H1 (cell line): ENCODE measurements at regions not wholly inside any gene's neighbourhood (a gene's known extent, or its start where the extent isn't known, plus 50 kb on each side); places are given as distances from the start of the nearest gene placed in this dataset.

Experiments used
- BCL11A ChIP-seq, 2 experiments: IDR thresholded peaks; one replicate each; pipeline ENCODE4 v1.6.1; 2011; ENCODE audit warnings: low read depth in 2 of 2, low read length in 2 of 2, mild to moderate bottlenecking in 2 of 2
- CEBPB ChIP-seq: IDR thresholded peaks from 2 replicates; pipeline ENCODE4 v1.6.1; 2012; ENCODE audit warnings: low read depth, low read length
- CREB1 ChIP-seq: IDR thresholded peaks from 2 replicates; pipeline ENCODE4 v1.6.1; 2012; ENCODE audit warnings: inconsistent platforms
- EZH2 ChIP-seq: fragments of 200-600 bp; sonication (generic); IDR thresholded peaks from 2 replicates; pipeline ENCODE4 v1.7.1; 2012; ENCODE audit warnings: low read depth, mild to moderate bottlenecking, moderate library complexity, low read length, inconsistent platforms; ENCODE audit not compliant: severe bottlenecking
- GABPA ChIP-seq: IDR thresholded peaks from 2 replicates; pipeline ENCODE4 v1.6.1; 2011; ENCODE audit warnings: mild to moderate bottlenecking, low read length, moderate library complexity, borderline replicate concordance; ENCODE audit not compliant: insufficient read depth
- HDAC2 ChIP-seq, 2 experiments: fragments of 300-600 bp in 1 of 2; sonication (generic) in 1 of 2; IDR thresholded peaks; 2 replicates each; pipeline ENCODE4 v1.6.1; 2011 to 2012; ENCODE audit warnings: low read depth in 2 of 2, low read length in 2 of 2, mild to moderate bottlenecking in 2 of 2, moderate library complexity in 2 of 2, borderline replicate concordance in 1 of 2, inconsistent platforms in 1 of 2
- NANOG ChIP-seq: IDR thresholded peaks from 2 replicates; pipeline ENCODE4 v1.6.1; 2011; ENCODE audit warnings: low read length, low read depth, mild to moderate bottlenecking, inconsistent platforms; ENCODE audit not compliant: insufficient read depth, poor library complexity, severe bottlenecking
- POLR2AphosphoS5 ChIP-seq: IDR thresholded peaks from 2 replicates; pipeline ENCODE4 v1.6.1; 2011; ENCODE audit warnings: low read depth, low read length
- SP1 ChIP-seq: IDR thresholded peaks from 2 replicates; pipeline ENCODE4 v1.6.1; 2011; ENCODE audit warnings: low read depth, low read length
- TBP ChIP-seq: IDR thresholded peaks from 2 replicates; pipeline ENCODE4 v1.6.1; 2011; ENCODE audit warnings: low read depth, low read length, improper control_type of control experiment
- YY1 ChIP-seq: IDR thresholded peaks from 2 replicates; pipeline ENCODE4 v1.6.1; 2011; ENCODE audit warnings: low read depth, mild to moderate bottlenecking, low read length
- TF ChIP-seq, protein P1 (sequence below): fragments of 300-600 bp; sonication (generic); IDR thresholded peaks from 2 replicates; pipeline ENCODE4 v1.7.1; 2012; ENCODE audit warnings: low read length, moderate library complexity, mild to moderate bottlenecking, inconsistent platforms; ENCODE audit not compliant: insufficient replicate concordance

- TF ChIP-seq, protein P1, sequence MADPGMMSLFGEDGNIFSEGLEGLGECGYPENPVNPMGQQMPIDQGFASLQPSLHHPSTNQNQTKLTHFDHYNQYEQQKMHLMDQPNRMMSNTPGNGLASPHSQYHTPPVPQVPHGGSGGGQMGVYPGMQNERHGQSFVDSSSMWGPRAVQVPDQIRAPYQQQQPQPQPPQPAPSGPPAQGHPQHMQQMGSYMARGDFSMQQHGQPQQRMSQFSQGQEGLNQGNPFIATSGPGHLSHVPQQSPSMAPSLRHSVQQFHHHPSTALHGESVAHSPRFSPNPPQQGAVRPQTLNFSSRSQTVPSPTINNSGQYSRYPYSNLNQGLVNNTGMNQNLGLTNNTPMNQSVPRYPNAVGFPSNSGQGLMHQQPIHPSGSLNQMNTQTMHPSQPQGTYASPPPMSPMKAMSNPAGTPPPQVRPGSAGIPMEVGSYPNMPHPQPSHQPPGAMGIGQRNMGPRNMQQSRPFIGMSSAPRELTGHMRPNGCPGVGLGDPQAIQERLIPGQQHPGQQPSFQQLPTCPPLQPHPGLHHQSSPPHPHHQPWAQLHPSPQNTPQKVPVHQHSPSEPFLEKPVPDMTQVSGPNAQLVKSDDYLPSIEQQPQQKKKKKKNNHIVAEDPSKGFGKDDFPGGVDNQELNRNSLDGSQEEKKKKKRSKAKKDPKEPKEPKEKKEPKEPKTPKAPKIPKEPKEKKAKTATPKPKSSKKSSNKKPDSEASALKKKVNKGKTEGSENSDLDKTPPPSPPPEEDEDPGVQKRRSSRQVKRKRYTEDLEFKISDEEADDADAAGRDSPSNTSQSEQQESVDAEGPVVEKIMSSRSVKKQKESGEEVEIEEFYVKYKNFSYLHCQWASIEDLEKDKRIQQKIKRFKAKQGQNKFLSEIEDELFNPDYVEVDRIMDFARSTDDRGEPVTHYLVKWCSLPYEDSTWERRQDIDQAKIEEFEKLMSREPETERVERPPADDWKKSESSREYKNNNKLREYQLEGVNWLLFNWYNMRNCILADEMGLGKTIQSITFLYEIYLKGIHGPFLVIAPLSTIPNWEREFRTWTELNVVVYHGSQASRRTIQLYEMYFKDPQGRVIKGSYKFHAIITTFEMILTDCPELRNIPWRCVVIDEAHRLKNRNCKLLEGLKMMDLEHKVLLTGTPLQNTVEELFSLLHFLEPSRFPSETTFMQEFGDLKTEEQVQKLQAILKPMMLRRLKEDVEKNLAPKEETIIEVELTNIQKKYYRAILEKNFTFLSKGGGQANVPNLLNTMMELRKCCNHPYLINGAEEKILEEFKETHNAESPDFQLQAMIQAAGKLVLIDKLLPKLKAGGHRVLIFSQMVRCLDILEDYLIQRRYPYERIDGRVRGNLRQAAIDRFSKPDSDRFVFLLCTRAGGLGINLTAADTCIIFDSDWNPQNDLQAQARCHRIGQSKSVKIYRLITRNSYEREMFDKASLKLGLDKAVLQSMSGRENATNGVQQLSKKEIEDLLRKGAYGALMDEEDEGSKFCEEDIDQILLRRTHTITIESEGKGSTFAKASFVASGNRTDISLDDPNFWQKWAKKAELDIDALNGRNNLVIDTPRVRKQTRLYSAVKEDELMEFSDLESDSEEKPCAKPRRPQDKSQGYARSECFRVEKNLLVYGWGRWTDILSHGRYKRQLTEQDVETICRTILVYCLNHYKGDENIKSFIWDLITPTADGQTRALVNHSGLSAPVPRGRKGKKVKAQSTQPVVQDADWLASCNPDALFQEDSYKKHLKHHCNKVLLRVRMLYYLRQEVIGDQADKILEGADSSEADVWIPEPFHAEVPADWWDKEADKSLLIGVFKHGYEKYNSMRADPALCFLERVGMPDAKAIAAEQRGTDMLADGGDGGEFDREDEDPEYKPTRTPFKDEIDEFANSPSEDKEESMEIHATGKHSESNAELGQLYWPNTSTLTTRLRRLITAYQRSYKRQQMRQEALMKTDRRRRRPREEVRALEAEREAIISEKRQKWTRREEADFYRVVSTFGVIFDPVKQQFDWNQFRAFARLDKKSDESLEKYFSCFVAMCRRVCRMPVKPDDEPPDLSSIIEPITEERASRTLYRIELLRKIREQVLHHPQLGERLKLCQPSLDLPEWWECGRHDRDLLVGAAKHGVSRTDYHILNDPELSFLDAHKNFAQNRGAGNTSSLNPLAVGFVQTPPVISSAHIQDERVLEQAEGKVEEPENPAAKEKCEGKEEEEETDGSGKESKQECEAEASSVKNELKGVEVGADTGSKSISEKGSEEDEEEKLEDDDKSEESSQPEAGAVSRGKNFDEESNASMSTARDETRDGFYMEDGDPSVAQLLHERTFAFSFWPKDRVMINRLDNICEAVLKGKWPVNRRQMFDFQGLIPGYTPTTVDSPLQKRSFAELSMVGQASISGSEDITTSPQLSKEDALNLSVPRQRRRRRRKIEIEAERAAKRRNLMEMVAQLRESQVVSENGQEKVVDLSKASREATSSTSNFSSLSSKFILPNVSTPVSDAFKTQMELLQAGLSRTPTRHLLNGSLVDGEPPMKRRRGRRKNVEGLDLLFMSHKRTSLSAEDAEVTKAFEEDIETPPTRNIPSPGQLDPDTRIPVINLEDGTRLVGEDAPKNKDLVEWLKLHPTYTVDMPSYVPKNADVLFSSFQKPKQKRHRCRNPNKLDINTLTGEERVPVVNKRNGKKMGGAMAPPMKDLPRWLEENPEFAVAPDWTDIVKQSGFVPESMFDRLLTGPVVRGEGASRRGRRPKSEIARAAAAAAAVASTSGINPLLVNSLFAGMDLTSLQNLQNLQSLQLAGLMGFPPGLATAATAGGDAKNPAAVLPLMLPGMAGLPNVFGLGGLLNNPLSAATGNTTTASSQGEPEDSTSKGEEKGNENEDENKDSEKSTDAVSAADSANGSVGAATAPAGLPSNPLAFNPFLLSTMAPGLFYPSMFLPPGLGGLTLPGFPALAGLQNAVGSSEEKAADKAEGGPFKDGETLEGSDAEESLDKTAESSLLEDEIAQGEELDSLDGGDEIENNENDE: no peak
- TF ChIP-seq CREB1 (no peak), CEBPB (no peak), POLR2AphosphoS5 (no peak), TBP (no peak), EZH2 (no peak), BCL11A (IDR thresholded peaks at IDR 0.05; ENCODE audit: low read depth in 2 of 2, low read length in 2 of 2) (no peak), NANOG (no peak), YY1 (no peak), SP1 (no peak), GABPA (no peak), HDAC2 (IDR thresholded peaks at IDR 0.05; ENCODE audit: borderline replicate concordance in 1 of 2, low read depth in 2 of 2, low read length in 2 of 2) (no peak)
These were observed 139.4 kb downstream of the BMS1 start (continued) for GRCh38 chr10:42921951-42922350.
